ENCODE measurements at regions not wholly inside any gene's neighbourhood (a gene's known extent, or its start where the extent isn't known, plus 50 kb on each side); places are given as distances from the start of the nearest gene placed in this dataset.

DNA sequence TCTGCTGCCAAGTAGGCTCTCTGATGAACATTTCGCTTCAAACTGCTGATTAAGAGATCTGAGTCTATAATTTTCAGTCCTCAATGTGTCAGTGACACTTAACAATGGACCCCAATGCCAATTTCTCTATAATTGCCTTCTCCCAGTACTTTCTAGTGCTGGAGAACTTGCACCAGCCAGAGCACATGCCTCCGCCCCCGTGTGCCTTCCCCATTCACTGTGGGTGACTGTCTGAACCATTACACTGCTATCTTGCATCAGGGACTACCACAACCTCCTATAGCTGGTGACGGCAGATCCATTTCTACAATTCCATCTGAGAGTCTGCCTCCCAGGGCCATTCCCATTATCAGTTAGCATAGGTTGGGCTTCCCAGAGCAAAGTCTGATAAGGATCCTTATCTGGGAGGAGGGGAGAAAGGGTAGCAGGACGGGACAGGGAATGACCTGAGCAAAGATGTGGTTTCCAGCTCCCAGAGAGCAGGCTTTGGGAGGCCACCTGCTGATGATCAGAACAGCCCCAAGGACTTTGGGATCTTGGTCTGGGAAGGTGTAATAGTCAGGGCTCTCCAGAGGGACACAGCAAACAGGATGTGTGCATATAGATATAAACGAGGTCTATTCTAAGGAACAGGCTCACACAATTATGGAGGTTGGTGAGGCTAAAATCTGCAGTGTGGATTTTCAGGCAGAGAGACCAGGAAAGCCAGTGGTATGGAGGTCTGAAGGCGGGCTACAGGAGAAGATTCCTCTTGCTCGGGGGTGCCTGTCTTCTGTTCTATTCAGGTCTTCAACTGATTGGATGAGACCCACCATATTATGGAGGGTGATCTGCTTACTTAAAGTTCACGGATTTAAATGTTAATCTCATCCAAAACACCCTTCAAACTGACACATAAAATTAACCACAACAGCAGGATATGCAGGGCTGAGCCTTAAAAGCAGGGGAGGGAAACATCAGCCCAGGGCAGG is 238.2 kb downstream of the PTPRU start:
- no peak for DNase-seq

DNA sequence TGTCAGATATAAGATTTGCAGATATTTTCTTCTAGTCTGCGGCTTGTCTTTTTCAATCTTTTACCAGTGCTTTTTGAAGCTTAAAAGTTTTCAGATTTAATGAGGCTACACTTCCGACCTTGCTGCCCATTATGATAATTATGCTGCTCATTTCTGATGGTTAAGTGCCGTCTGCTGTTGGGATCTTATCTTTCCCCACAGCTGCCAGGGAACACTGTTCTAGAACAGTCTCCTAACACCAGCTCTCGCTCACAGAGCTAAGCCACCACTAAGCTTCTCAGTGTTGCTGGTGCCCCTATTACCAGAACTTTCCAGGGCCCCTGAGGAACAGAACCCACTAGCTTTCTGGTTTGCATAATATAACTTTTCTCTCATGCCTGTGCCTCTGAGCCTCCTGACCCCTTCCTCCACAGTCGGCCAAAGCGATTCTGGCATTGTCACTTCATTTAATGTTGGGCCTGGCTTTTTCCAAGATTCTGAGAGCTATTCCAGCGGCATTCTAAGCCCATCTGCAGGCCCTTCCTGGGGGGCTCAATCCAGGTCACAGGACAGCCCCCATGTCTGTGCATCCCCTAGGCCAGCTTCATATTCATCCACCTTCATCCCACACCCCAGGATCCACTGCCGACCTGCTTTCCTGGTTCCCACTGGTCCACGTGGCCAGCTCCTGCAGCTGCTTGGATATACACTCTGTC is 237.0 kb downstream of the PTPRU start:
- DNase-seq = no peak

DNA sequence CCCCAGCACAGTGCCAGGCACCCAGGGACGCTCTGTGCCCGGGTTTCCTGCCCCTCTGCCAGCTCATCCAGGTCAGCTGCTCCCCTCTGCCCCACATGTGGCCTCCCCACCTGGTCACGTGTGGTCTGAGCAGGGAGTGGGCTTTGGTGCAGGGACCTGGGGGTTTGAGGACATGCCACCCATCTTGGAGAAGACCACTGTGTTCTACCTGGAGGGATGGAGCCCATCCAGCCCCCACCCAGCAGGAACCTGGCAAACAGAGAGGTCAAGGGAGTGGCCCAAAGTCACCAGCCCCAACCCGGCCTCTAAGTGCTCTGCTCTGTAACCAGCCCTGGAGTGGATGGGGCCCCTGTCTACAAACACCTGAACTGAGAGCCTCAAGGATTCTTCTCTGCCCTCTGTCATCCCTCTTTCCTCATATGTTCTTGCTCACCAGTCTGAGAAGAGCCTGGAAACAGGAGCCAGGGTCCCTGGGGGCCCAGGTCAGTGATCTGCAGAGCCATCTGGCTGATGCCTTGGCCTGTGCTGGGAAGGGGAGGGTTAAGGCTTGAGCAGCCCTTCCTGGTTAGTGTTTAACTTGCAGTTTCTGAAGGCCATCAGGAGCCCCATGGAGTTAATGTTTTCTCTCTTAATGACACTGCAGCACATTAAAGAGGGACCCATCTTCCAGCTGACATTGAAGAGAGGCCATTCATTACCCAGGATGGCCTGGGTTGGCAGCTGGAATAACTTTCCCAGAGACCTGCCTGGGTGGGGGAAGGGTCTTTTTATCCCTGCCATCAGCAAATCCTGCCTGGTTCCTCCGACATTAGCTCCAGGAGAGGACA is 235.4 kb downstream of the PTPRU start:
- no peak for DNase-seq

DNA sequence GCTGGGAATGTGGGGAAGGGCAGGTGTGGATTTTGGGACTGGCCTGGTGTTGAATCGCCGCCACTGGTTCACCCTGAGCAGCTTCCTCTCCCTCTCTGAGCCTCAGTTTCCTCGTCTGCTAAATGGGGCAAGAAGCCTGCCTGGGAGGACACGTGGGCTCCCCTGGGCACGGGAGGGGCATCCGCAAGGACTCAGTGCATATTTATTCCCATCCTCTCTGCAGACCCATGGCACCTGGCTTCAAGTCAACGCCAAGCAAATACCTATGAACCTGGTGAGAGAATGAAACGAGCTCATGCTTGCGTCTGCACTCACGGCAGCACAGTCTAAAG is 234.4 kb downstream of the PTPRU start:
- DNase-seq = no peak

DNA sequence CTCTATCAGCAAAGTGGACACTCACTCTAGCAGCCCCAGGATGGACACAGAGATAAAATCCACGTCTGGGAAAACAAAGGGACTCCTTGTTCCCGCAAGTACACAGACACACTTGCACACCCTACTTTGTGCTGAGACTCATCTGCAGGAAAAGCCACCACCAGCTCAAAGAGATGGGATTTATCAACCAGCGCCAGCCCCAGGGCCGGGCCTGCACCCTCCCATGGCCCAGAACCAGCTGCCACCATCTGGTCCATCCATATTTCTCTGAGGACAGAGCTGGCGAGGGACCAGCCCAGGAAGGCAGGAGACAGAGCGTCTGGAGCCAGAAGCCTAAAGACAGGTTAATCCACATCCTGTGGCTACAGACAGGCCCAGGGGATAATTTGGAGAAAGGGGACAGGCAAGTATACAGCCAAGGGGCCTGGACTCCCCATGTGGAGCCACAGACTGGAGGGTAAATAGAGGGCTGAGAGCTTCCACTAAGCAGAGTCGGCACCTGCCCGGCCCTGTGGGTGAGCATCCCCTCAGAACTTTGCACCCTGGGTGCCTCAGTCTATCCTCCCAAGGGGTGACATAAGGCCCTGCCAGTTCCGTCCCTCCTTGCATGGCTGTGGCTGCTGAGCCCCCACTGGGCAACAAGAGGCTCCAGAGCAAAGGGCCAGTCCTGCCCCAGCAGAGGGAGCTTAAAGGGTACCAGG is 233.9 kb downstream of the PTPRU start:
- no peak for DNase-seq

DNA sequence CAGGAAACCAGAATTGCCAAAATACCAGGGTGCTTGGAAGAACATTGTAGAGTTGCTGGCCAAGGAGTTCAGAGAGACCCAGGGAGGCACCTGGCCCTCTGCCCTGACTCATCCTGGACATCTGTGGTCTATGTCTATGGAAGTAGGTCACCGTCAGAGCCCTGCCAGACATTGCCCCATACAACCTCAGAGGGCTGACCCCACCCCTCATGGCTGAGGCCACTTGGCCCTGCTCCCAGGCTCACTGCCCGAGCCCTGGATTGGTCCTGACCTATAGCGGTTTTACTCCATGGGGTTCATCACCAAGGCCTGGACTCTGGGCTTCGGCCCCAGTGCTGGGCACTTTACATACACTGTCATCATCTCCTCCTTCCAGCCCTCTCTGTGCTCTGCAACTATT is 233.1 kb downstream of the PTPRU start:
- no peak for DNase-seq

DNA sequence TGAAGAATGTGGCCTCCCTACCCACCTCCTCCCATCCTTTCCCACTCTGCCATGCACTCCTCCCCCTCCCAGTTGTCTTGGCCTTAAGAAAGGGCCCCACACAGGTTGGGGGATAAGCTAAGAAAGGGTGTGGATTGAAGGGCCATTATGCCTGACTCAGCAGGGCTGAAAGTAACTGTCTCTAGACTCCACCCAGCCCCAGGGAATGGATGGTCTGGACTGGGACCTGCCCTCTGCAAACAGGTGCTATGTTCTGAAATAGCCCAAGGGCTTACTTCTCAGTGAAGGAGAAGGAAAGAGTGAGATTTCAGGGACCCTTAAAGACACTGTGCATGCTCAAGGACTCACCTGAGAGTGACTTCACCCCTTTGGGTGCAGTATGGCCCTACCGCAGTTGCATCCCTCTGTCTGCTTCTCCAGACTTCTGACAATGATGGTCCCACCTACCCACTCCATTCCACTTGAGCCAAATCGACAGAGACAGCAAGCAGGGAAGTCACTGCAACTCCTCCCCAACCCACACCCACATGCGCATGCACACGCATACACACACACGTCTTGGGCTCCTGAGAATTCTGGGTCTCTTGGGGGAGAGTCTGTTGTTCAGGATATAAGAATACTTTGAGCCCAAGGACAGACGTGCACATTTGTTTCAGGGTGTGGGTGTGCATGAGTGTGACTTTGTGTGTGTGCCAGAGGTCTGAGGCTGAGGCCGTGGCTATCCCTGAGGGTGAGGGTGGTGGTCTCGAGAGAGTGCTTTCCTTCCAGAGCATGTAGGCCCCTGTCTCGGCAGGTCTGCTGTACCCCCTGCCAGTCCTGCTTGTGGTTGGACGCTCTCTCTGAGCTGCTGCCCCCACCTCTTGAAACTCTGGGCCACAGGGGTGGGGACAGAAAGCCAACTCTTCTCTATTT is 231.9 kb downstream of the PTPRU start:
- no peak for DNase-seq

DNA sequence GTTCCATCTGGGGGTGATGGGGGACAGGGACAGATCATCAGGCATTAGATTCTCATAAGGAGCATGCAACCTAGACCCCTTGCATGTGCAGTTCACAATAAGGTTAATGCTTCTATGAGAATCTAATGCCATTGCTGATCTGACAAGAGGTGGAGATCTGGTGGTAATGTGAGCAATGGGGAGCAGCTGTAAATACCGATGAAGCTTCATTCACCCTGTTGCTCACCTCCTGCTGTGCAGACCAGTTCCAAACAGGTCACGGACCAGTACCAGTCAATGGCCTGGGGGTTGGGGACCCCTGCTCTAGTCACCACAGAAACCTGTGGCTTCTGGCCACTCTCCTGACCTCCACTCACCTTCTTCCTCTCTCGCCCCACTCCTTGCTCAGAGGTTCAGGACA is 229.9 kb downstream of the PTPRU start:
- no peak for DNase-seq

DNA sequence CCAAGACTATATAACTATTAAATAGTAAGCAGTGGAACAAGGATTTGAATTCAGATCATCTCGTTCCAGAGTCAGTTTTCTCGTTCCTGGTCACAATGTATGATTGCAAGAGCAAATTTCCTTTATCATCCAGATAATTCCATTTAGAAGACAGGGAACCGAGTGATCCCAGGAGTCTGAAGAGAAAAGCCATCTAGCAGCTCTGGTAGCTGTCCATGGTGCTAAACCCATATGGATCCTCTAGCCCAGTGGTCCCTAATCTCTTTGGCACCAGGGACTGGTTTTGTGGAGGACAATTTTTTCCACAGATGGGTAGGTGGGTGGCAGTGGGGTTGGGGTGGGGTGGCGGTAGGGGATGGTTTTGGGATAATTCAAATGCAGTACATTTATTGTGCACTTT is 229.4 kb downstream of the PTPRU start:
- no peak for DNase-seq

DNA sequence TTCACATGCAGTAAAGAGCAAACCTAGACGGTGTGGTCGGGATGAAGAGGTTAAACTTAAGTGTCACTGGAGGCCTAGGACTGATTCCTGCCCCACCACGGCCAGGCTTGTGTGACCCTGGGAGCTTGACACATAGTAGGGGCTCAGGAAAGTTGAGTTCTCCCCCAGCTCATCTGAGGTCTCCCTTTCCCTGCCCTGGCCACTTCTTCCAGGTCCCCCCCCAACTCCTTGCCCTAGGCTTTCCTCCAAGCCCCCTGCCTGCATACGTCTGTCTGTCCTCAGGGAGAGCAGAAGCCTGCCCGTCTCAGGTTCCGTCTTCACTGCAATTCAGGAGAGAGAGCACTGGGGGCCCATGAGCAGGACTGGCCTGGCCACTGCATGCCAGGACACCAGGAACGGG is 225.8 kb downstream of the PTPRU start:
- no peak for DNase-seq

DNA sequence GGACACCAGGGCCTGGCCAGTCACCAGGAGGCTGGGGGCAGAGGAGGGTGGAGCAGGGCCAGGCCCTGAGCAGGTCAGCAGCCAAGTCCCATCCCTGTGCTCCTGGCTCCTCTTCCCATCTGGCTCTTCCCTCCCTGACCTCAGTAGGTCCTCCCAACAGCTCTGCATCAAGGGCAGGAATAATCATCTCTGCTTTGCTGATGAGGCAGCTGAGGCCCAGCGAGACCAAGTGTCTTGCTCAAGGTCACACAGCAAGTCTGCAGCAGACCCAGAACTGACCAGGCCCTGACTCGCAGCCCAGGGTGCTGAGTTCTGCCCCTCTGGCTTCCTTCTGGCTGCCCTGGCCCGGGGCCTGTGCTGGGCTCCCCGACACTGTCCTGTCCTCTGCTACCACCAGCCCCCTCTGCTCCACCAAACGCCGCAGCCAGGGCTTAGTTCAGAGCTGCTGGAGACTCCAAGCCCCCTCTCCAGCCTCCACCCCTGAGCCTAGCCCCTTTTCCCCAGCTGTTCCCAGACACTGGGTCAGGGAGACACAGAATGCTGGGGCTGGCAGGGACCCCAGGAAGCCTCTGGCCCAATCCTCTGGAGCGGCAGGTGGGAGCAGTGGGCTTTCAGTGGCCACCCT is 224.9 kb downstream of the PTPRU start:
- DNase-seq = no peak

DNA sequence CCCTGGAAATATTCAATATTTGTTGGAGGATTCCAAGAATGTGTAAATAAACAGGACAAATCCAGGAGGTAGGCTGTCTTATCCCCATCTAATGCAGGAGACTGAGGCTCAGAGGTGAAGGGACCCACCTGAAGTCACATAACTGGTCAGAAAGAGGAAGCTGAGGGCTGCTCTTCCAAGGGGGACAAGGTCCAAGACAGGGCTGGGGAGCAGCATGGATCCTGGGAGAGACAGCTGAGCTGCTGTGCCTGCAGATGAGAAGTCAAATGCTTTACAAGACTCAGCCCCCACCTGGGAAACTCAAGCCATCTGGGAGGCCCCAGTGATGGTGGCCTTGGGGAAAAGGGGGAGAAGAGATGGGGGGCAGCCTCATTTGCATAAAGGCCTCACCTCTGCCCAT is 224.4 kb downstream of the PTPRU start:
- DNase-seq = no peak

DNA sequence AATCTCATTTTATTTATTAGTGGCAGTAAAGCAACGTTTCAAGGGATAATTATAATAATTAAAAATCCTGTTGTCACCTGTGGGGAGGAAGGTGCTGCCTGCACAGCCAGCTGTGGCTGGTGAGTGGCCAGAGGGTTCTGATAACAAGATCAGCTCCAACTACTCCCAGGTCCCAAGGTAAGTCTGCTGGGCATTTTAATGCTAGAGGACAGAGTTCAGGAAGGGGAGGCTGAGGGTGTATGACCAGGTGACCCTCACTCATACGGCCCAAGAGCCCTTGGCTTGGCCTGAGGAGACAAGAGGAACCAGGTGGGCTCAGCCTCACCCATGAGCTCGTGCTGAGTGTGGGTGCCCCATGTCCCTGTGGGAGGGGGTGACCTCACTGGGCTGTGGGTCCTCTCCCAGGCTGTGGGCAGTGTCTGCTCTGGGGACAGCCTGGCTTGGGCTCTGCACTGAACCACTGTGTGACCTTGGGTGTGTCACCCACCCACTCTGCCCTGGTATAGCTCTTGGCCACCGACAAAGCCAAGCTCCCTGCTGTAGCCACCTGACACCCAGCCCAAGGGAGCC is 223.8 kb downstream of the PTPRU start:
- no peak for DNase-seq

DNA sequence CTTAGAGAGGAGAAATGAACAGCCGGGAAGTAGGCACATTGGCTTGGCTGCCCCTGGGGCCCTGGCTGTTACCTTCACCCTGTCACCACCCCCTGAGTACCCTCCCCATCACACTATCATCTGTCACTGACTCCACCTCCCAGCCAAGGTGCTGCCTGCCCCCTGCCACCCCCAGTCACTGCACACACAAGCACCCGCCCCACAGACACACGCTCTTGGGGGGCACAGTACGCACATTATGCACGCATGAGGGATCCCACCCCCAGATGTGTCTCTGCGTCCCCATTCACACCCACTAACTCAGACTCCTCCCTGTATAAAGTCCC is 223.3 kb downstream of the PTPRU start:
- DNase-seq = no peak

DNA sequence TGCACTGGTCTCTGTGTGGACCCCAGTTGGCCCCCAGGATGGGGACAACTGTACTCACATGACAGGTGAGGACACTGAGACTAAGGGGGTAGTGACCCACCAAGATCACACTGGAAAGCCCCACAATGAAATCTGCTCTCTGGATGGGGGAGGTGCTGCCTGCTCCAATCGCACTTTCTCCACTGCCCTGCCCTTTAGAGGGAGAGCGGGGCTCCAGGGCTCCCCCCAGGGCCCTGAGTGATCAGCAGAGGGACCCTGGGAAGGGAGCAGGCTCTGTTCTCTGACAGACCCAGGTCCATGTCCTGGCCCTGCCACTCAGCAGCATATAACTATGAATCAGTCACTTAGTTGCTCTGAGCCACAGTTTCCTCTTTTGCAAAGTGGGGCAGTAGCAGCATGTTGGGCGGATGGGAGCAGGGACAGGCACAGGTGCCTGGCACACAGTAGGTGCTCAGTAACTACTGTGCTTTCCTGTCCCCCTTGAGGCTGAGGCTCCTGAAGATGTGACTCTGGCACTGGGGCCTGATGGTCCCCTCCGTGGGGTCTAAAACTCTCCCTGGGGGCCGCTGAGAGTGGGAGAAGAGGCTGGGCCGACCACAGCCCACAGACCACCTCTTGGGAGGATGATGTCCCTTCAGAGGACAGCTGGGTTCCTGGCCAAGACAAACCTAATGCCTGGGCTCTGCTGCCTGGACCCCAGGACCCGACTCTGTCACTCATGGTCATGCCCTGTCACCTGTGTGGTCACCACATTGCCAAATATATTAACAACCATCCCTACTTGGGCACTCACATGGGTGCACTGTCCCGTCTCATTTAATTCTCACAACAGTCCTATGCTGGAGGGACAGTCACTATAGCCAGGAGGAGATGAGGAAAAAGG is 222.7 kb downstream of the PTPRU start:
- DNase-seq = no peak

DNA sequence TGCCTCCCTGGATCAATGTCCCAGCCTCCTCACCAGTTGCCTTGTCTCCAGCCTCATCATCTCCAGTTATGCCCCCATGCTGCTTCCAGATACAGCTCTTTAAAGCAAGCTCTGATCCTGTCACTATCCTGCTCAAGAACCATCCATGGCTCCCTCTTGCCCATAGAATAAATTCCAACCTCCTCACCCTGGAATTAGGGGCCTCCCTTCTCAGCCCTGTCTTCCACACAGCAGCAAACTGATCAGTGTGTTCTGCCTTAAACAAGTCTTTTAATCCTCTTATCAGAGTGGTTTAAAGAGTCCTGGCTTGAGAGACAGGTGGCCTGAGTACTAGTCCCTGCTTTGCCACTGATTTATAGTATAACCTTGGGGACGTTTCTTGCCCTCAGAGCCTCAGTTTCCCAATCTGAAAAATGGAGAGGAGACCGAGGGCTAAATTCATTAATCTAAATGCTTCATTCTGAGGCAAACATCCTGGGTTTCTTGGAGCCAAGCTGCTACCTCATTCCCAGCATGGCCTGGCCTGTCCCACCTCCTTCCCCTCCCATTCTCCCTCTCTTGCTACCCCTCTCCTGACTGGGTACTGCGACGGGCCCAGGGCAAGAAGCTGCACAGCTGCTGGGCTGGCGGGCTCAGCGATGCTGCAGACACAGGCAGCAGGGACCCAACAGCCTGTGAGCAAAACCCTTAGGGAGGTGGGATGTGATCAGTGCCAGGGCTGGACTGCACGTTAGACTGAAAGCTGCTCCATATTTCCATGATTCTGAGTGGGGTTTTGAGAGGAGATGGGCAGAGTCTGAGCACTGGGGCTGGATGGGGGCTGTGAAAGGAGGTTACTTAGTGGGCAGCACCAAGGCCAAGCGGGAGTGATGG is 221.4 kb downstream of the PTPRU start:
- DNase-seq = no peak

DNA sequence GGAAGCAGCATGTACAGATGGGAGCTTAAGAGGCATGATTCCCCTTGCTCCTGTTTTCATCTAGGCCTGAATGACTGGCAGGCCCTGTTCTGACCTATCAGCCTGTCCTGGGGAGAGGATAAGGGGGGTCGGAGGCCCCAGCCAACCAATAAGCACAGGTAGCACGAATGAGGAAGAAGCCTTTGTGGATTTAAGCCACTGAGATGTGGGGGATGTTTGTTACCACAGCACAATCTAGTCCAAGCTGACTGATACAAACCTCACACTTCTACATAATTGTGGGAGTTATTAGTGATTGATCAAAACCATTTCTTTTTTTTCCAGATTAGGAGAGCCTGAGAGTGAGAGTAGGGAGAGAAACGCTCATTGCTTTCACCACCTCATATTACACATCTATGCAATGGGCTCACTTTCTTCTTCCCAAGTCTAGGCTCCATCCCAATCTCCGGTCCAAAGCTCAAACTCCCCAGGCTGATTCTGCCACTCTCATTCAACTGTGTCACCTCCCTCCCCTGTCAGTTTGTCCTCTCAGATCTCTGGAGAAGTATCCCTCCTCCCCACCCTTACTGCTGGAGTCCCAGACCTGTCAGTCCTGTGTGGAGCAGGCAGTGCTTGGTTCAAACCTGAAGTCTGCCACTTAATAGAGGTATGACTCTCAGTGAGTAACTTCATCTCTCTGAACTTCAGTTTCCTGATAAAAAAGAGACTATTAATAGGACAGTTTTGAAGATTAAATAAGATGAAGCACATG is 220.5 kb downstream of the PTPRU start:
- DNase-seq = no peak

DNA sequence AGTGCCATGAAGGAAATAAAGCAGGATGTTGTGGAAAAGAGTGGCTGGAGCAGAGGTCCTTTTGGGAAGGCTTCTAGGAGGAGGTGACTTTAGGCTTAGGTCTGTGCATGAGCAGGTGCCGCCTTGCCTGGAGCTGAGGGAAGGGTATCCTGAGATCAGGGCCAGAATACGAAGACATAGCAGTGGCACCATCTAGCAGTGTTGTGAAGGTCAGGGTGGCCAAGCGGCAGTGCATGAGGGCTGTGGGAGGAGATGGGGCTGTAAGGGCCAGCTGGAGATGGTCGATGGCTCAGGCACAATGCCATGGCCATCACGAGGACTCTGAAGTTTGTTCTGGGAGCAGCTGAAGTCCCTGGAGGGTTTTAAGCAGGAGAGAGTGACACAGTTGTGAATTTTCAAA is 219.5 kb downstream of the PTPRU start:
- DNase-seq = no peak

Measured in GDM1 (cell line).